Tibial nerve (tissue), 4 donors: ENCODE measurements at regions not wholly inside any gene's neighbourhood (a gene's known extent, or its start where the extent isn't known, plus 50 kb on each side); places are given as distances from the start of the nearest gene placed in this dataset.

Source experiments
- DNase-seq, 2 donors: peaks; one replicate each; pipeline ENCODE4 v3.0.0-alpha.2; 2019; ENCODE audit warnings: low spot score in 2 of 2
- H3K27ac ChIP-seq, 4 donors: fragments of 200-600 bp; sonication (generic) in 3 of 4; one replicate each; pipeline ENCODE4 v1.5.1; 2017 to 2019; ENCODE audit warnings: mild to moderate bottlenecking in 1 of 4
- H3K27me3 ChIP-seq, 2 donors: fragments of 200-600 bp; sonication (generic) in 1 of 2; one replicate each; pipeline versions ENCODE4 v1.5.1 to v1.6.0; 2017 to 2019
- H3K36me3 ChIP-seq, 3 donors: fragments of 200-600 bp; sonication (generic); one replicate each; pipeline ENCODE4 v1.5.1; 2018 to 2019
- H3K4me1 ChIP-seq, 4 donors: fragments of 200-600 bp; sonication (generic) in 3 of 4; one replicate each; pipeline ENCODE4 v1.5.1; 2017 to 2019
- H3K4me3 ChIP-seq, 4 donors: fragments of 200-600 bp; sonication (generic) in 3 of 4; one replicate each; pipeline ENCODE4 v1.5.1; 2017 to 2019; ENCODE audit warnings: mild to moderate bottlenecking in 1 of 4, moderate library complexity in 1 of 4
- H3K9me3 ChIP-seq, 4 donors: fragments of 200-600 bp; sonication (generic) in 3 of 4; one replicate each; pipeline ENCODE4 v1.5.1; 2017 to 2019
- CTCF ChIP-seq, 5 experiments: fragments of 200-600 bp in 3 of 5; fragments of 450-650 bp in 2 of 5; sonication (generic) in 3 of 5; IDR thresholded peaks; one replicate each; pipeline ENCODE4 v1.5.1; 2016 to 2019; ENCODE audit warnings: antibody characterized with exemption in 5 of 5, mild to moderate bottlenecking in 3 of 5, moderate library complexity in 2 of 5
- EP300 ChIP-seq, 2 donors: sonication (generic); formaldehyde crosslinking; IDR thresholded peaks; one replicate each; pipeline ENCODE4 v1.6.1; 2017; ENCODE audit warnings: antibody characterized with exemption in 2 of 2, mild to moderate bottlenecking in 1 of 2
- POLR2A ChIP-seq, 2 donors: fragments of 450-650 bp; IDR thresholded peaks; one replicate each; pipeline ENCODE4 v1.6.1; 2017; ENCODE audit warnings: antibody characterized with exemption in 2 of 2, mild to moderate bottlenecking in 2 of 2, moderate library complexity in 2 of 2
- WGBS, 2 donors: methylation state at CpG; one replicate each; pipeline ENCODE4 v1.1.5; 2018; 5-methylcytosine and 5-hydroxymethylcytosine counted together

GRCh38 chr15:39362821-39363561, 217.9 kb upstream of the THBS1 start:
- Histone ChIP-seq H3K27me3 (no peaks in the 10 kb centered on the region), H3K9me3 (no peaks in the 10 kb centered on the region), H3K36me3 (no peaks in the 10 kb centered on the region), H3K4me3 (no peak overlapping the region), H3K27ac (no peak overlapping the region), H3K4me1 (peaks cover 0 to 15% (median 2%) of the 10 kb centered on the region in 4 donors)
- TF ChIP-seq EP300 (IDR thresholded peaks at IDR 0.05) = no peak
- no peak for TF ChIP-seq CTCF (IDR thresholded peaks at IDR 0.05)
- no peak for TF ChIP-seq POLR2A (IDR thresholded peaks at IDR 0.05)
- no peak for DNase-seq
- 79 to 81% methylated on average over 8 of the region's 8 CpGs for WGBS, 2 donors

DNA sequence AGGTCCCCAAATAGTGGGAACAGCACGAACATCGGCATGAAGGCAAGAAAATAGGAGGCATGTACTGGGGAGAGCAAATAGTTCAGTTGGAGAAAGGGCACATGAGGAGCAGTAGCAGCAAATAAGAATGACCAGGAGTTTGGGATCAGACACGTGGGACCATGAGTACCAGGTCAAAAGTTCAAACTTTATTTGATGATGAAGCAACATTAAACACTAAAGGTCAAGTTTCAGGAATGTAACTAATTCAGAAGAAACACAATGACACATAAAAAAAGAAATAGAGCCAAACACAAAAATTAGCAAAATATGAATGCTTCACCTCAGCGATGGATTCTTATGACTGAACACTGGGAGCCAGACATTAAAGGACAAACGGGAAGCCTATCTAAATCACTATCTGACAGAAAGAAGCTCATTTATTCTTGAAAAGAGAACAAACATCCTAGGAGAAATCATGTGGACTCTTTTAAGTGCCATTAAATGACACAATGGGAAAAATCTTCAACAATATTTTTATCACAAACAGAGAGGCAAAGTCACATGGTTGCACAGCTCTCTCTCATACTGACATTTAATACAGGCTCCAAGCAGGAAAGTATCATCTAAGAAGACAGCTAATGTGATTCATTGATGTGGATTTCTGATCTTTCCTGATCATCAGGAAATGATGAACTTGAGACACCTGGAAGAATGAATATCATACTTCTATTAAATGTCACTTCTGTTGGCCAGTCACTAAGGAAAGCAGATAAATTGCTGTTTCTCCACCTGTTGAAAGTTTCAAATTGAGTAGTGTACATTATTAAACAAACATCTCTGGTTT, 216.9 kb upstream of the THBS1 start:
- H3K27me3 ChIP-seq = no peaks in the 10 kb centered on the region
- H3K36me3 ChIP-seq = no peaks in the 10 kb centered on the region
- no peaks in the 10 kb centered on the region for H3K9me3 ChIP-seq
- WGBS, 2 donors = 46 to 50% methylated on average over 5 of the region's 5 CpGs
- H3K4me1 ChIP-seq = peaks cover 0 to 5% (median under 1%) of the 10 kb centered on the region in 4 donors
- TF ChIP-seq EP300 (IDR thresholded peaks at IDR 0.05) = peak in 1 of 2 donors; percentile 54
- TF ChIP-seq CTCF (IDR thresholded peaks at IDR 0.05) = no peak
- no peak overlapping the region for H3K27ac ChIP-seq
- no peak overlapping the region for H3K4me3 ChIP-seq
- no peak for DNase-seq

DNA sequence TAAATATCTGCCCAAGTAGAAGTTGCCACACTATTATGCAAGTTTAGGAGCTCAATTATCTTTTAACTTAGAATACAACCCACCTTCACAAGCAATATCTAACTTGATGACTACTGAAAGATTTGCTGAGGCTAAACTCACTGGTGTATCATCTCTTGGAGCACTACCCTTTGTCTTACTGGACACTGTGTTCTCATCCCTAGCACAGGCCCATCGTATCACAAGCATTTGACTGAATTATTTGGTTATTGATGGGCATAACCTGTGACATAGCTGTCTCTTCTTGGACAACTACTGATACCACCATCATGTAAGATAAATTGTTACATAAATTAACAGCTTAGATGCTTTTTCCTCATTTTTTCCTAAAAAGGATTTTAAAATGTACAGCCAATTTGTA, 216.2 kb upstream of the THBS1 start:
- peaks cover 0 to 2% (median 0%) of the 10 kb centered on the region in 4 donors for H3K9me3 ChIP-seq
- TF ChIP-seq EP300 (IDR thresholded peaks at IDR 0.05) (no peak), CTCF (IDR thresholded peaks at IDR 0.05) (no peak), POLR2A (IDR thresholded peaks at IDR 0.05) (no peak)
- no peak overlapping the region for H3K4me3 ChIP-seq
- H3K27me3 ChIP-seq = no peaks in the 10 kb centered on the region
- no peaks in the 10 kb centered on the region for H3K36me3 ChIP-seq
- no peak overlapping the region for H3K27ac ChIP-seq
- no peak for DNase-seq
- 84 to 97% methylated on average over 1 of the region's 1 CpG for WGBS, 2 donors
- peaks cover 0 to 5% (median 0%) of the 10 kb centered on the region in 4 donors for H3K4me1 ChIP-seq

GRCh38 chr15:39365161-39365560, 215.7 kb upstream of the THBS1 start:
- H3K27ac ChIP-seq = no peak overlapping the region
- no peak for DNase-seq
- peaks cover 0 to 5% (median 0%) of the 10 kb centered on the region in 4 donors for H3K4me1 ChIP-seq
- H3K9me3 ChIP-seq = peaks cover 0 to 6% (median 0%) of the 10 kb centered on the region in 4 donors
- H3K36me3 ChIP-seq = no peaks in the 10 kb centered on the region
- H3K27me3 ChIP-seq = no peaks in the 10 kb centered on the region
- WGBS, 2 donors = 91 to 92% methylated on average over 2 of the region's 2 CpGs
- H3K4me3 ChIP-seq = no peak overlapping the region
- TF ChIP-seq CTCF (IDR thresholded peaks at IDR 0.05) = no peak
- no peak for TF ChIP-seq POLR2A (IDR thresholded peaks at IDR 0.05)
- no peak for TF ChIP-seq EP300 (IDR thresholded peaks at IDR 0.05)

- H3K9me3 ChIP-seq = peaks cover 0 to 6% (median 0%) of the 10 kb centered on the region in 4 donors
- 81 to 84% methylated on average over 4 of the region's 4 CpGs for whole genome bisulfite sequencing, 2 donors
- no peak overlapping the region for H3K4me3 ChIP-seq
- H3K4me1 ChIP-seq = peaks cover 0 to 5% (median 0%) of the 10 kb centered on the region in 4 donors
- no peaks in the 10 kb centered on the region for H3K27me3 ChIP-seq
- no peak for TF ChIP-seq EP300 (IDR thresholded peaks at IDR 0.05)
- no peak for TF ChIP-seq CTCF (IDR thresholded peaks at IDR 0.05)
- no peak for TF ChIP-seq POLR2A (IDR thresholded peaks at IDR 0.05)
- DNase-seq = no peak
- no peaks in the 10 kb centered on the region for H3K36me3 ChIP-seq
- H3K27ac ChIP-seq = no peak overlapping the region
These were observed 215.0 kb upstream of the THBS1 start for GRCh38 chr15:39365873-39366272.
